SKM-1 treated with dmso at 0.1 percent for 144 hours (cell line): ENCODE measurements at regions not wholly inside any gene's neighbourhood (a gene's known extent, or its start where the extent isn't known, plus 50 kb on each side); places are given as distances from the start of the nearest gene placed in this dataset.
A peak's percentile ranks its signal among the peaks of the same experiment; 100 is the strongest.
"Not testable (repeated sequence)": the region's sequence is repeated elsewhere in the genome, so short reads cannot be mapped to it uniquely, and the experiment has no call there.

Experiments
- DNase-seq: peaks from one replicate; lab custom pipeline; 2025; ENCODE audit not compliant: unreplicated experiment; lab: John Stamatoyannopoulos, UW

DNA sequence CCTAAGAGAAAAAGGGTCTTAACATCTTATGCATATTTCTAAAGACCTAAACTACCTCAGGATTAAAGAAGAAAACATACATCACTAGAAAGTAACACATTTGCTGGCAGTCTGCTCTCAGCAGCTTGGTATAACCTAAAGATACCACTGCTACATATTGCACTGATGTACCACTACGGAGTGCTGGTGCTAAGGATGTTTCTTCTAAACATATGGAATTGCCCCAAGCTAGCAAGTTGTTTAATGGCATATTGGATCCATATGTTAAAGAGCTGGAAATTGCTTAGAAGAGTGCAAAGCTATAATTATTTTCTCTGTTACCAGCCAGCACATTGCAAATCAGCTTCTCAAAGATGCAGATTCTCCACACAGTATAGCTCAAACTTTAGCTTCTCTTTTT lies 436.5 kb upstream of the GALNTL6 start:
- DNase-seq, result no peak

DNA sequence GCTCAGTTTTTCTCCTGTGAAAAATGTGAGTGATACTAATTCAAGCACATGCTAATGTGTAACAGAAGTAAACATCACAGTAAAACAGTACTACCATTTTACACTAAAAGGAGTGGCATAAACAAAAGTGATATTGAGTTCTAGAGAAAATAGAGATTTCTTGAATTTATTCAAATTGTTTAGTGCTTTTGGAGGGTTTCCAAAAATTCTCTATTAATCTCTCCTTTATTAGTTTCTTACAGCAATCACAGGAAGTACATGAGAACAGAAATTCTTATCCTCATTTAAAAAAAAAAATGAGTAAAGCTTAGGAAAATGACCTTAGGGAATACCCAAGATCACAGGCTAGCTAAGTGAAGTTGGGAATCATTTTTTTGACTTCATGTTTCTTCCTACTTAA lies 459.7 kb upstream of the GALNTL6 start:
- DNase-seq, result no peak

DNA sequence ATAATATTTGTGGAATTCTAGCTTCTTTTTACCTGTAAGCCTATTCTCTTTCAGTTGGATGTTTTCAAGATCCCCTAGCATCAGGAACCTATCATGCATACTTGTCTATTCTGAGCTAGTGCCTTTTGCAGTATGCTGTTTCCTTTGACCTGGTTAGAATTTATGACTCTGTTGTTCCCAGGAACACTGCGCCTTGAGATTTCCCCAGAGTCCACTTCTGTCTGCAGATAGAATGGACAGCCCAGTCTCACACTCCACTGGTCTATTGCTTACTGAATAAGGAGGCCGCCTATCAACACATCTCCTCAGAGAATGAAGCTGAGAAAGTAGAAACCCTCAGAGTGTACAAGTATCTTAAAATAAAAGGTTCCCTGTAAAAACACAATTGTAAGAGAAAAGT lies 465.1 kb upstream of the GALNTL6 start:
- no peak for DNase-seq

DNA sequence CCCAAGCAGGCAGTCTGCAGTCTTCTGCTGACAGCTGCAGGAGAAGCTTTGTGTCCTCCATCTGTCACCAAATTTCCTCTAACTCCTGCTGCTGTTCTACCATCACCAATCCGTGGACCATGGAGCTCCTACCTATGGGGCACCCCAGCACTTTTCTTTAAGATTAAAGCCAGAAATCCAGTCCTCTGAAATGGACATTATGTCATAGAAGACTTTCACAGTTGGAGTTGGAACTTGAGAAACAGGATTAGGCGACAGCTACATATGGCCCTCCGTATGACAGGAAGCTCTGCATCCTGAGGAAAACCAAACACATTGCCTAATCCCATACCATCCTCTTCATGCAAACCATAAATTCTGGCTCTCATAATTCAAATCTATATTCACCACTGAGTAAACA lies 470.6 kb upstream of the GALNTL6 start:
- no peak for DNase-seq

DNA sequence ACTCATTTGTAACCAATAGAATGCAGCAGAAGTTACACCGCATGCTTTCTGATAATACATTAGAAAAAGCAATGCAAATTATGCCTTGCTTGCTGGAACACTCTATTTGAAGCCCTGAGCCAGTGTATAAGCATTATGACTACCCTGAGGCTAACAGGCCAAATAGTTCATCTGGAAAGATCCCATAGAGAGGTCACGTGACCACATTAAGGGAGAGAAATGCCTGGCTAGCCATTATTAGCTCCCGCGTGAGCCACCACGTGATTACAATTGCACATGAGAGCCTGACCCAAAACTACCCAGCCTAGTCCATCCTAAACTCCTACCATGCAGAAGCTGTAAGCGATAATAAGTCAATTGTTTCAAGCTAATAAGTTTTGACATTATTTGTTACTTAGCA lies 472.9 kb upstream of the GALNTL6 start:
- no peak for DNase-seq

DNA sequence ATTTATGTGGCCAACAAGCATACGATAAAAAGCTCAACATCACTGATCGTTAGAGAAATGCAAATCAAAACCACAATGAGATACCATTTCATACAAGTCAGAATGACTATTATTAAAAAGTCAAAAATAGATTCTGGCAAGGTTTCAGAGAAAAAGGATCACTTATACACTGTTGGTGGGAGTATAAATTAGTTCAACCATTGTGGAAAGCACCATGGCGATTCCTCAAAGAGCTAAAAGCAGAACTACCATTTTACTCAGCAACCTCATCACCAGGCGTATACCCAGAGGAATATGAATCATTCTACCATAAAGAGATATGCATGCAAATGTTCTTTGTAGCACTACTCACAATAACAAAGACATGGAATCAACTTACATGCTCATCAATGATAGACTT lies 478.7 kb upstream of the GALNTL6 start:
- no peak for DNase-seq

DNA sequence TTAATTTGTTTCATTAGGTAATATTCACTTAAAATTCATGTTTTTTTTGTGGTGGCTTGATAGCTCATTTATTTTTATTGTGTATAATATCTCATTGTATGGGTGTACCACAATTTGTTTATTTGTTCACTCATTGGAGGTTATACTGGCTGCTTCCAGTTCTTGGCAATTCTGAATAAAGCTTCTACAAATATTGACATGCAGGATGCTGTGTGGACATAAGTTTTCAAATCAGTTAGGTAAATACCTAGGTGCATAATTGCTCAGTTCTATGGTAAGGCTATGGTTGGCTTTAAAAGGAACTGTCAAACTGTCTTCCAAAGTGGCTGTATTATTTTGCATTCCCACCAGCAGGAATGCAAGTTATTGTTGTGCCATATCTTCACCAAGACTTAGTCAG lies 504.5 kb upstream of the GALNTL6 start:
- no peak for DNase-seq

DNA sequence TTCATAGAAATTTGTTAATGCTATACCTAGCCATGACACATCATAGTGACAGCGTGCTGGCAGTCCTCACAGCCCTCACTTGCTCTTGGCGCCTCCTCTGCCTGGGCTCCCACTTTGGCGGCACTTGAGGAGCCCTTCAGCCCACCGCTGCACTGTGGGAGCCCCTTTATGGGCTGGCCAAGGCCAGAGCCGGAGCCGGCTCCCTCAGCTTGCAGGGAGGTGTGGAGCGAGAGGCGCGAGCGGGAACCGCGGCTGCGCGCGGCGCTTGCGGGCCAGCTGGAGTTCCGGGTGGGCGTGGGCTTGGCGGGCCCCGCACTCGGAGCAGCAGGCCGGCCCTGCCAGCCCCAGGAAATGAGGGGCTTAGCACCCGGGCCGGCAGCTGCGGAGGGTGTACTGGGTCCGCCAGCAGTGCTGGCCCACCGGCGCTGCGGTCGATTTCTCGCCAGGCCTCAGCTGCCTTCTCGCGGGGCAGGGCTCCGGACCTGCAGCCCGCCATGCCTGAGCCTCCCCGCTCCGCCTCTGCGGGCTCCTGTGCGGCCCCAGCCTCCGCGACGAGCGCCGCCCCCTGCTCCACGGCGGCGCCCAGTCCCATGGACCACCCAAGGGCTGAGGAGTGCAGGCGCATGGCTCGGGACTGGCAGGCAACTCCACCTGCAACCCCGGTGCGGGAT lies 515.0 kb upstream of the GALNTL6 start:
- DNase-seq, result not testable (repeated sequence)

DNA sequence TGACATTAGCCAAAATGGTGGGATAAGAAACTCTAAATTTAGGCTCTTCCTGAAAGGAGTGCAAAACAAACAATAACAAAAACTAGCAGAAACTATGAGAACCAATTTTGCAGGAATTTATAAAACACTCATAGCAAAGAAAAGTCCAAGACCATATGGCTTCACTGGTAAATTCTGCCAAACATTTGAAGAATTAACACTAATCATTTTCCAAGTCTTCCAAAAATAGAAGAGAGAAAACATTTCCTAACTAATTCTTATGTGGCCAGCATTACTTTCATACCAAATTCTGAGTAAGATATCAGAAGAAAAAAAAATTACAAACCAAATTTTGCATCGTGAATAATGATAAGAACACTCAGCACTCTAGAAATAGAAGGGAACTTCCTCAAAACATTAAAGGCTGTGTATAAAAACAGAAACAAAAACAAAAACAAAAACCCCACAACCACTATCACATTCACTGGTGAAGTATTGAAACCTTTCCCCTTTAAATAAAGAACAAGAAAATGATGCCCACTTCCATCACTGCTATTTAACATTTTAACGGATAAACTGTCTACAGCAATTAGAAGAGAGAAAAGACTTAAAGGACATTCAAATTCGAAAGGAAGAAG lies 524.3 kb upstream of the GALNTL6 start:
- no peak for DNase-seq

DNA sequence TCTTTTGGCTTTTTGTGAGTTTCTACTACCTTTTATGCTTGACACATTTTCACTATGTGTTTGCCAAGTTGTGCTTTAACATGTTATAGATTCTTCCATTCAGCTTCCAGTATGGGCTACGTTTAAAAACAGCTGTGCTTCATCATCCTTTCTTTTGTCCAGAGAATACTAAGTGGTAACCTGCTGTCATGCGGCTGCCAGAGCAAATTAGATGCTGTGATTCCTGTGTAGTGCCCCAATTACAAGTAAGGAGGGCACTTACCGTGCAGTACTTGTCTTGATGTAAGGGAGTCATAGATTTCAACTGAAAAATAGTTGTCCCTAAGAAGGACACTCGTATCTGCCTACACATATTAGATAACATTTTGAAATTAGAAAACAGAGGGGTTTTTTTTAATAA lies 531.8 kb upstream of the GALNTL6 start:
- DNase-seq, result no peak

DNA sequence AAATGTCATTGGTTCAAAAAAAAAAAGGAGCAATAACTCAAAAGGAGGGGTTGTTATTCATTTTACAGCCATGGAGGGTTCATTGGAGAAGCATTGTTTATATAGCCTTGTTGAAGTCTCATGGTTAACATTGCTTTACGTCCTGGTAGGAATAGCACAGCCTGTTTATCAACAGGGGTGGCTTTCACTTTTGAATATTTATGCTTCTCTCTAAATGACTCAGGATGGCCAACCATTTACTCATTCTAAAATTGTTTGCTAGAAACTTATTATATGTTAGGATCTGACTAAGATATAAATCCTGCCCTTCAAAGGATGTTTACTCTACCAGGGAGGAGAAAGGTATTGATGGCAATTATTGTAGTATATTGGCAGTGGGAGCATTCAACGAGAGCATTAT lies 534.1 kb upstream of the GALNTL6 start:
- DNase-seq, result no peak

DNA sequence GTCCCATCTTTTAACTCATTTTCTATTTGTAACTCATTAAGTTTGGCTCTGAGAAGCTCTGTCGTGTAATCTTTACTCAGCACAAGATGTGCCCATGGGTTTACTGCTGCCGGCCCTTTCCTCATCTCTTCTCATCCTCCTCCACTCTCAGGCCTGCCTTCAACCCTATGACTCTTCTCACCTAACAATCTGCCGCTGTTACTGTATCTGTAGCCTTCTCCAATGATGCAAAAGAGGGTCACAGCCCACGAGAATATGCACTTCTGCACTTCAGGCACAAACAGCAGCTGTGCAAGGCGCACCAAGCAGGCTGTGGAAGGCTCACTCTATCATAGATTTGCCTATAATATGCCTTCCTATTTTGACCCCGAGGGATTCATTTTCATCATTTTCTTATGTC lies 546.5 kb upstream of the GALNTL6 start:
- no peak for DNase-seq

DNA sequence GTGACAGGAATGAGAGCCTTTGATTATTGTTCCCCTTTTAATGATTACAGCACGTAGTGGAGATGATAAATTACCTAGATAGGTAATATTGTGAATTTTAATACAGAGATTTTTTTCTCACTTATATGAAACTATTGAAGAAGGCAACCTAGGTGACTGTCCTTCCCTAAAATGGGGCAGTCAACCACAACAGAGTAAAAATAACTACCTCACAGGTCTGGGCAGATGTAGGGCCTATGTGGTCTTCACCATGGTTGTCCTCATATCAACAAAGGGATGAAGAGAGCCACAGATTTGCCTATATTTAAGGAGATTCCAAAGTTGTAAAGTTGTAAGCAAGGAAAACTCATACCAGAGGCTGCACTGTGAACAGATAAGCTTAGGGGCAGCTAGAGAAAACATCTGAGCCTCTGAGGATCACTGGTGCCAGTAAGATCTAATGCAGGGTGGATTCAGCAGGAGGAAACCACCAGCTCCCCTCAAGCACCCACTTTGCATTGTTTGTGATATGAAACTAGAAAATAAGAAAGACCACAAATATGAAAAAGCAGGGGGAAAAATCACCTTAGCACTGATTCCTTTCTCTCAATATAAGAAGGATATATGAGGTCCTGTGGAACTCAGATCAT lies 547.9 kb upstream of the GALNTL6 start:
- no peak for DNase-seq

DNA sequence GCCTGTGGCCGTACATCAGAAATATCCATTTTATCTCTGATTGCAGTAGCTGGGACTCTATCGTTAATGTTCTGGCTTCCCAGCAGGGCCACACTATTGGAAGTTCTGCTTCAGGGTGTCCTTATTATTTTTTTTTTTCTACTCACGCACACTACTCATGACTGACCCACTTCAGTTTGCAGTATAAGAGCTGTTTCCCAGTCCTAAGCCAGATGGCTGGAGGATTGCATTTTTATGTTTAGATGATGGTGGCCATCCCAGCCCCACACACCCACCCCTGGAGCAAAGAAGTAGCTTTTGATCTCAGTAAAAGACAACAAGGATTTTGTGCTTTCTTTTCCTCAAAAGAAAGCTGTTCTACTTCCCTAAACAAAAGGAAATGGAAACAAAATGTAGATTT lies 557.0 kb upstream of the GALNTL6 start:
- DNase-seq, result no peak

DNA sequence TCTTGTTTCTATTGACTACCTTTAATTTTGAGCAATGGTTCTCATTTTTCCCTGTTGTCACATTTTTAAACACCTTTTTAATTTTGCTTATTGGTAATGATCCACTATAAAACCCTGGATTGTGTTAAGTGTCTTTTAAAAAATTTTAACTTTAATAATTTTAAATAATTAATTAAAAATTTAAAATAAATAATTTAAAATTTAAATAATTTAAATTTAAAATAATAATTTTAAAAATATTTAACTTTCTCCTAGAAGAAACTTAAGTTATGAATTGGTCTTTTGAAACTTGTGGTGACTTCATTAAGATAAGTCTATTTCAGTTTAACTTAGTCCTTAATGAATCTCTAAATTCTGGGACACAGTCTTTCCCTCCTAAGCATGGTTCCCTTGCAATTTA lies 566.3 kb upstream of the GALNTL6 start:
- DNase-seq, result no peak

DNA sequence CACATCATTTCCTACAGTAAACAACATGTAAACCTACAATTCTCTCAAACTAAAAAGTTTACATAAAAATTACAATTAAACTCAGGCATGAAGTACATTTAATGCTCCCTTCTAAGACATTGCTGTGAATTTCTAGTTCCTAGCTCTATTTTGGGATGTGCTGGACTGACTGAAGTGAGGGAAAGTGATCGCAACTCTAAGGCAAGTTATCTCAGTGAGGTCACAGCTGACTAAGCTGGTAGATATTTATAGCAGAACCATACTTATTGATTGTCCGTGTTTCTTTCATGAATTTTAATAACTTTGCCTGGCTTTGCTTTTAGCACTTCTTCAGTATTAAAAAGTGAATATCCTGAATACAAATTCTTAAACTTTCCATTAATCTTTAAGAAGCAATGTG lies 570.4 kb upstream of the GALNTL6 start:
- DNase-seq, result no peak

DNA sequence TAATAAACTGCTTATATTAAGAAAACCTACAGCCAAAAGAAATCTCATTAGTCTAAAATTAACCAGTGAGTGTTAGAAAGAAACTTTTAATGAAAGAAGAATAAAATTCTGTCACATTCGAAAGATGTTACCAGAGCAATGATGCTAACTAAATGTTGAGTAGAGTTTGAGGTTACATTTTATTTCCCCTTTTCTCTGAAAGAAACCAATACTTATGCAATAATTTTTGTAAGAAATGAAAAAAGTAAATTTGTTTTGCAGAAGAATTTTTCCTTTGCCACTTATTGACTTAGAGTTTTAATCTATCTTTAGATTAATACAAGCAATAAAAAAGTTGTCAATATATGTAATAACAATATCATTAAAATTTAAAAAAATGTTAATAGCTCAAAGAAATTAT lies 574.0 kb upstream of the GALNTL6 start:
- peak; percentile 51 for DNase-seq

DNA sequence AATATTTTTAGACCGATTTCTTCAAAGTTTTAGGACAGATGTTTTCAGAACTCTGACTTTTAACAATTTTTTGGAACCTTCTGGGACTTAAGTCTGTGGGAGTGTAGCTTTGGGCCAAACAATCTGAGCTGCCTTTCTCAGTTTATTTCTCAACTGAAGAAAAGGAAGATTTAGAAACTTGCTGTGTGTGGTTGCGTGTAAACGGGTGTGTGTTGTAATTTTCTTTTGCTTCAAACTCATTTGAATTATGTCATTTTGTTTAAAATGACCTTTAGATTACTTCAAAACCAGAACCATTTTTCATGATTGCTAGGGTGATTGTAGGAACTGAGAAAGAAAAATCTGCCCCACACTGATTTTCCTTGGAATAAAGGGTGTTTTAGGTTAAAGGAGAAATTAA lies 577.7 kb upstream of the GALNTL6 start:
- peak; percentile 26 for DNase-seq

DNA sequence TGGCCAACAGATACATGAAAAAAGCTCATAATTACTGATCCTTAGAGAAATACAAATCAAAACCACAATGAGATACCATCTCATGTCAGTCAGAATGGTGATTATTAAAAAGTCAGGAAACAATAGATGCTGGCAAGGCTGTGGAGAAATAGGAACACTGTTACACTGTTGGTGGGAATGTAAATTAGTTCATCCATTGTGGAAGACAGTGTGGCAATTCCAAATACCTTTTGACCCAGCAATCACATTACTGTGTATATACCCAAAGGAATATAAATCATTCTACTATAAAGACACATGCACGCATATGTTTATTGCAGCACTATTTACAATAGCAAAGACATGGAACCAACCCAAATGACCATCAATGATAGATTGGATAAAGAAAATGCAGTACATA lies 583.9 kb upstream of the GALNTL6 start:
- DNase-seq, result not testable (repeated sequence)

DNA sequence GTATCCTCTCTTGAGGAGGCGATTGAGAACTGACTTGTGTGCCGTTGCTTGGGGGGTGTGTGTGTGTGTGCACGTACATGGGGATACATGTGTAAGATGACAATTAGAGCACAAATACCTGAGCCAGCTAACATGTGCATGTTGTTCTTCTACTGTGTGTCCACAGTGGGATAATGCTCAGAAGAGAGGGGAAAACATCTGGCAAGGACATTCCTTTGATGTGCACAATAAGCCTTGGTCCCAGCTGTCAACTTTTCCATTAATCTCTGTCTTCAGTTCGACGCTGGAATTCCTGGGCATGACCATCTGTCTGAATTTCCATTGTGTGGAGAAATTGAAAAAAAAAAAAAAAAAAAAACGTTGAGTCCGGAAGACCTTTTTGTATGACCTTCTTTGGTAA lies 592.0 kb upstream of the GALNTL6 start:
- DNase-seq, result no peak

DNA sequence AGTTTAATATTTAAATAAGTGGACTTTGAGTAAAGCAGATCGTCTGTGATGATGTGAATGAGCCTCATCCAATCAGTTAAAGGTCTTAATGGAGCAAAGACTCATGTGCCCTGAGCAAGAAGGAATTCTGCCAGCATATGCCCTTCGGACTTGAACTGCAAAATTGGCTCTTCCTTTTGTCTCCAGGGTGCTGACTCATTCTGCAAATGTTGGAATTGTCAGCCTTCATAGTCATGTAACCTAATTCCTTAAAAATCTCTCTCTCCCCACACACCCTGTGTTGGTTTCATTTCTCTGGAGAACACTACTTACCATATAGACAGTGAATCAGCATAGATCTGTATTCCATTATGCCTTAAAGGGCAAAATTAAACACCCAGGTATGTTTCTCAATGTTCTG lies 609.8 kb upstream of the GALNTL6 start:
- DNase-seq, result no peak

DNA sequence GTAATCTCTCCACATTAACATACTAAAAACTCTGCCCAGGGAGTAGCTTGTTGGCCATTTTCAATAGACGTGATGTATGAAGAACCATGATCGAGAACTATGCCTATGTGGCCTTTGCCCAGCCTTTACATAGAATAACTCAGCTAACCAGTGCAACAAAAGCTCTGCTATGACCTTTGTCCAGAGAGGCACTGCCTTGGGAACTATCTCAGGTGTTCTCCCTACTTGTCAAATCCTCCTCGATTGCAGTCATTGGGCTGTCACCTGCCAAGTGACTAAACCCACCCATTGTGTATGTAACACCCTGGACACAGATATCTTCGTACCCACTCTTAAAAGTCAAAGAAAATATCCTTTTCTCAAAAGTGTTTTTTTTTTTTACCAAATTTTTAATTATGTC lies 610.3 kb upstream of the GALNTL6 start:
- no peak for DNase-seq

DNA sequence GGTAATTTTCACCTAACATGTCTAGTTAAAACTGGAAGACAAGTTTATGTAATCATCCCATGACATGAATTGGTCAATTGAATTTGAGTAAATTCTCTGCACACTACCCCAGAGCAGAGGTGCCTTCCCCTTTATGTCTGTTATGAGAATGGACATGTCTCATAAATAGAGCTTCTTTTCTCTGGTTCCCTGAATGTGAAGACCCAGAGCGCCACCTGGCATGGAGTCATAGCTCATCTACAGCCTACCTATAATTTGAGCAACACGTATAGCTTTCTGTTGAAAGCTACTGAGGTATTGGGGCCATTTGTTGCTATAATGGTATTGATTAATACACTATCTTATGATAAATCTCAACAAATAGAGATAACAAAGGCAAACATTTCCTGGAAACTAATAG lies 626.5 kb upstream of the GALNTL6 start:
- no peak for DNase-seq
